Left ventricle myocardium inferior (tissue), 1 donor: ENCODE measurements at regions not wholly inside any gene's neighbourhood (a gene's known extent, or its start where the extent isn't known, plus 50 kb on each side); places are given as distances from the start of the nearest gene placed in this dataset.

Source experiments
- DNase-seq: peaks from one replicate; pipeline ENCODE4 v3.0.0-alpha.2; 2020
- H3K27ac ChIP-seq: fragments of 200-600 bp; replicated peaks from 2 replicates; pipeline ENCODE4 v1.8.0; 2021
- H3K27me3 ChIP-seq: fragments of 200-600 bp; 2 replicates; pipeline ENCODE4 v1.8.0; 2021; ENCODE audit warnings: low read depth
- H3K36me3 ChIP-seq: fragments of 200-600 bp; 2 replicates; pipeline ENCODE4 v1.8.0; 2021
- H3K4me1 ChIP-seq: fragments of 200-600 bp; 2 replicates; pipeline ENCODE4 v1.8.0; 2021
- H3K4me3 ChIP-seq: fragments of 200-600 bp; 2 replicates; pipeline ENCODE4 v1.8.0; 2021; ENCODE audit warnings: mild to moderate bottlenecking, moderate library complexity
- H3K9me3 ChIP-seq: fragments of 200-600 bp; replicated peaks from 2 replicates; pipeline ENCODE4 v1.8.0; 2021
- intact Hi-C: fragments of 100-400 bp; cut with micrococcal nuclease; formaldehyde crosslinking; loops from one replicate; pipeline ENCODE4 v1.11.0; 2022
- TF ChIP-seq, protein P1 (sequence below): fragments of 200-600 bp; IDR thresholded peaks from 2 replicates; pipeline ENCODE4 v1.8.0; 2021; ENCODE audit warnings: antibody characterized with exemption, mild to moderate bottlenecking, borderline replicate concordance
- donor health status: DM: no; HTN: yes; CAD: no; lungs with severe emphysema.

- TF ChIP-seq, protein P1, sequence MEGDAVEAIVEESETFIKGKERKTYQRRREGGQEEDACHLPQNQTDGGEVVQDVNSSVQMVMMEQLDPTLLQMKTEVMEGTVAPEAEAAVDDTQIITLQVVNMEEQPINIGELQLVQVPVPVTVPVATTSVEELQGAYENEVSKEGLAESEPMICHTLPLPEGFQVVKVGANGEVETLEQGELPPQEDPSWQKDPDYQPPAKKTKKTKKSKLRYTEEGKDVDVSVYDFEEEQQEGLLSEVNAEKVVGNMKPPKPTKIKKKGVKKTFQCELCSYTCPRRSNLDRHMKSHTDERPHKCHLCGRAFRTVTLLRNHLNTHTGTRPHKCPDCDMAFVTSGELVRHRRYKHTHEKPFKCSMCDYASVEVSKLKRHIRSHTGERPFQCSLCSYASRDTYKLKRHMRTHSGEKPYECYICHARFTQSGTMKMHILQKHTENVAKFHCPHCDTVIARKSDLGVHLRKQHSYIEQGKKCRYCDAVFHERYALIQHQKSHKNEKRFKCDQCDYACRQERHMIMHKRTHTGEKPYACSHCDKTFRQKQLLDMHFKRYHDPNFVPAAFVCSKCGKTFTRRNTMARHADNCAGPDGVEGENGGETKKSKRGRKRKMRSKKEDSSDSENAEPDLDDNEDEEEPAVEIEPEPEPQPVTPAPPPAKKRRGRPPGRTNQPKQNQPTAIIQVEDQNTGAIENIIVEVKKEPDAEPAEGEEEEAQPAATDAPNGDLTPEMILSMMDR: no peak
- DNase-seq: no peak
- no peaks in the 10 kb centered on the region for H3K27me3 ChIP-seq
- no peak overlapping the region for H3K4me3 ChIP-seq
- no peaks in the 10 kb centered on the region for H3K9me3 ChIP-seq
- H3K27ac ChIP-seq: no peak overlapping the region
- intact Hi-C loops: no loop called here
- no peaks in the 10 kb centered on the region for H3K36me3 ChIP-seq
- no peaks in the 10 kb centered on the region for H3K4me1 ChIP-seq
Measured at GRCh38 chr14:82905762-82906161, 1372.1 kb upstream of the SEL1L start.

DNA sequence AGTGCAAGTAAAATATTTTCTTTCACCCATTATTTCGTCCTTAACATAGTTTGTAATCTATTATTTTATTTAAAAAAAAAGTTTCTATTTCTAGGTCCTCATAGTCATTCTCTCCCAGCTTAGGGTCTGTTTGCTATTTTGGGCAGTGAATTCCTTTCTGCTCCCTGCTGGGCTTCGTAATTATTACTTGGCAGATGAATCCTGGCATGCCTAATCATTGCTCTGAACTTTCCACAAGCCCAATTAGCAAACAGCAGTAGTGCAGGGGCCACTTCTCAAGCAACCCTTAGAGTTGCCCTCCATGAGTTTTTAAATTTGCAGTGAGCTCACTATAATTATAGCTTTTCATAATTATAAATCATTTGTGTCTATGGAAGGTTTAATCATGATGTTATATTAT lies 1378.3 kb upstream of the SEL1L start:
- no peaks in the 10 kb centered on the region for H3K9me3 ChIP-seq
- intact Hi-C loops: no loop called here
- TF ChIP-seq, protein P1: no peak
- no peaks in the 10 kb centered on the region for H3K36me3 ChIP-seq
- peaks cover 4% of the 10 kb centered on the region for H3K4me1 ChIP-seq
- no peak overlapping the region for H3K27ac ChIP-seq
- no peak overlapping the region for H3K4me3 ChIP-seq
- no peak for DNase-seq
- H3K27me3 ChIP-seq: no peaks in the 10 kb centered on the region

DNA sequence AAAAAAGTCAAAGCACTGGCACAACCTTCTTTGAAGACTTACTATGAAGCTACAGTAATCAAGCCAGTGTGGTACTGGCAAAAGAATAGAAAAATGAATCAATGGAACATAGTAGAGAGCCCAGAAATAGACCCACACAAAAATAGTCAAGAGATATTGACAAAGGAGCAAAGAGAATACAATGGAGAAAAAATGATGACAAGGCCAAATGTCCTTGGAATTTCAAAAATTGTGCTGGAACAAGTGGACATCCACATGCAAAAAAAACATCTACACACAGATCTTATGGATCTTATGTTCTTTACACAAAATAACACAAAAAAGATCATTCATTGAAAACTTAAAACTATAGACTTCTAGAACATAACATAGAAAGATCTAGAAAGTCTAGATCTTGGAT lies 1379.7 kb upstream of the SEL1L start:
- DNase-seq: no peak
- Histone ChIP-seq H3K36me3 (no peaks in the 10 kb centered on the region), H3K9me3 (no peaks in the 10 kb centered on the region), H3K4me3 (no peak overlapping the region), H3K27me3 (no peaks in the 10 kb centered on the region), H3K27ac (no peak overlapping the region), H3K4me1 (peaks cover 4% of the 10 kb centered on the region)
- TF ChIP-seq, protein P1: no peak
- intact Hi-C loops: no loop called here

DNA sequence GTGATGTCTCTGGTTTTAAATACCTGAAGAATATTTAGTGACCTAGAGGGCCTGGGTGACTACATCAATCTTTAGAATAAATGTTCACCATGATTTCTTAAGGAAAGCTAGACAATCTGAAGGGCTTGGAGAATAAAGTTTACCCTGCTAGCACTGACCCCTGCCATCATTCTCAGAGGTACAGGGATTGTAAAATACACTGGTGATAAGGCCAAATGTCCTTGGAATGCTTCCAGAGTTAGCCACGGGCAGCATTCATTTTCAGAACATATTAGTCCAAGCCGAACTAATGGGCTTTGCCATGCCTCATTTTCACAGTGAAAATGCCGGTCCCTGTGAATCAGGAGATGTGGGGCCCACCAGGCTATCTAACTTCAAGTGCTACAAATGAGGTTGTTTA lies 1381.7 kb upstream of the SEL1L start:
- peaks cover 4% of the 10 kb centered on the region for H3K4me1 ChIP-seq
- H3K9me3 ChIP-seq: no peaks in the 10 kb centered on the region
- no peaks in the 10 kb centered on the region for H3K36me3 ChIP-seq
- H3K4me3 ChIP-seq: no peak overlapping the region
- no peaks in the 10 kb centered on the region for H3K27me3 ChIP-seq
- TF ChIP-seq, protein P1: no peak
- intact Hi-C loops: no loop called here
- no peak overlapping the region for H3K27ac ChIP-seq
- no peak for DNase-seq

- intact Hi-C loops: no loop called here
- TF ChIP-seq, protein P1: no peak
- DNase-seq: no peak
- Histone ChIP-seq H3K9me3 (no peaks in the 10 kb centered on the region), H3K4me3 (no peak overlapping the region), H3K36me3 (no peaks in the 10 kb centered on the region), H3K27ac (no peak overlapping the region), H3K27me3 (no peaks in the 10 kb centered on the region), H3K4me1 (no peaks in the 10 kb centered on the region)
Measured at GRCh38 chr14:82935691-82936090, 1402.0 kb upstream of the SEL1L start.

- DNase-seq: no peak
- intact Hi-C loops: no loop called here
- H3K36me3 ChIP-seq: no peaks in the 10 kb centered on the region
- TF ChIP-seq, protein P1: no peak
- no peaks in the 10 kb centered on the region for H3K27me3 ChIP-seq
- H3K4me3 ChIP-seq: no peak overlapping the region
- H3K27ac ChIP-seq: no peak overlapping the region
- H3K9me3 ChIP-seq: no peaks in the 10 kb centered on the region
- H3K4me1 ChIP-seq: no peaks in the 10 kb centered on the region
Measured at GRCh38 chr14:82951171-82951570, 1417.5 kb upstream of the SEL1L start.
